Ishikawa (cell line): ENCODE measurements at regions not wholly inside any gene's neighbourhood (a gene's known extent, or its start where the extent isn't known, plus 50 kb on each side); places are given as distances from the start of the nearest gene placed in this dataset.

Experiments used
- CEBPB ChIP-seq: IDR thresholded peaks from 2 replicates; pipeline ENCODE4 v1.6.1; 2012
- CREB1 ChIP-seq: IDR thresholded peaks from 2 replicates; pipeline ENCODE4 v1.6.1; 2012; ENCODE audit warnings: low read depth
- EGR1 ChIP-seq: IDR thresholded peaks from 2 replicates; pipeline ENCODE4 v1.6.1; 2012
- EP300 ChIP-seq: IDR thresholded peaks from 2 replicates; pipeline ENCODE4 v1.6.1; 2012; ENCODE audit warnings: borderline replicate concordance
- FOXM1 ChIP-seq: IDR thresholded peaks from 2 replicates; pipeline ENCODE4 v1.6.1; 2012; ENCODE audit warnings: low read depth, borderline replicate concordance
- MAX ChIP-seq: IDR thresholded peaks from 2 replicates; pipeline ENCODE4 v1.6.1; 2012
- NFIC ChIP-seq: IDR thresholded peaks from 2 replicates; pipeline ENCODE4 v1.6.1; 2012
- RAD21 ChIP-seq: IDR thresholded peaks from 2 replicates; pipeline ENCODE4 v1.6.1; 2012; ENCODE audit warnings: low read depth
- REST ChIP-seq: IDR thresholded peaks from 2 replicates; pipeline ENCODE4 v1.6.1; 2012; ENCODE audit warnings: low read depth, mild to moderate bottlenecking
- TAF1 ChIP-seq: IDR thresholded peaks from 2 replicates; pipeline ENCODE4 v1.6.1; 2012; ENCODE audit warnings: low read depth, mild to moderate bottlenecking
- TCF12 ChIP-seq: IDR thresholded peaks from 2 replicates; pipeline ENCODE4 v1.6.1; 2012; ENCODE audit warnings: low read depth
- TEAD4 ChIP-seq: IDR thresholded peaks from 2 replicates; pipeline ENCODE4 v1.6.1; 2012
- USF1 ChIP-seq: IDR thresholded peaks from 2 replicates; pipeline ENCODE4 v1.6.1; 2012
- YY1 ChIP-seq: IDR thresholded peaks from 2 replicates; pipeline ENCODE4 v1.6.1; 2012; ENCODE audit warnings: low read depth
- ZBTB7A ChIP-seq: IDR thresholded peaks from 2 replicates; pipeline ENCODE4 v1.6.1; 2012; ENCODE audit warnings: low read depth

- TF ChIP-seq TCF12 (no peak), CEBPB (no peak), USF1 (no peak), ZBTB7A (no peak), REST (no peak), EGR1 (no peak)
These were observed 280.3 kb upstream of the PROK2 start for GRCh38 chr3:72065236-72065635.

DNA sequence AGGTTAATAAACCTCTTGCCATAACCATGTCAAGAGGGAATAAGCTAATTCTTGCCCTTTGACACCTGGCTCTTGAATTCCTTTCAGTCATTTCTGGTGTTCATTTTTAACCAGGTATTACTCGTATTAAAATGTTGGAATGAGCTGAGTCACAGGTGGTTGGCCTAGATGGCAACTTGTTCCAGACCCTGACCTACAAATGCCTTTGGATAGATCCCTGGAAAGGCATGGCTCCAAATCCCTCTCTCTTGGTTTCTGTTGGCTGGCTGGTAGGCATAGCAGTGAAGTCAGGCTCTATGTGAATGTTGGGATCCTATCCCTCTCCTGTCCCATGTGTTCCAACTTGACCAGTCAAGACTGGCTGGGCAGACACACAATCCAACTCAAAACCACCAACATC is 277.1 kb upstream of the PROK2 start:
- TF ChIP-seq REST (no peak), EP300 (no peak)

DNA sequence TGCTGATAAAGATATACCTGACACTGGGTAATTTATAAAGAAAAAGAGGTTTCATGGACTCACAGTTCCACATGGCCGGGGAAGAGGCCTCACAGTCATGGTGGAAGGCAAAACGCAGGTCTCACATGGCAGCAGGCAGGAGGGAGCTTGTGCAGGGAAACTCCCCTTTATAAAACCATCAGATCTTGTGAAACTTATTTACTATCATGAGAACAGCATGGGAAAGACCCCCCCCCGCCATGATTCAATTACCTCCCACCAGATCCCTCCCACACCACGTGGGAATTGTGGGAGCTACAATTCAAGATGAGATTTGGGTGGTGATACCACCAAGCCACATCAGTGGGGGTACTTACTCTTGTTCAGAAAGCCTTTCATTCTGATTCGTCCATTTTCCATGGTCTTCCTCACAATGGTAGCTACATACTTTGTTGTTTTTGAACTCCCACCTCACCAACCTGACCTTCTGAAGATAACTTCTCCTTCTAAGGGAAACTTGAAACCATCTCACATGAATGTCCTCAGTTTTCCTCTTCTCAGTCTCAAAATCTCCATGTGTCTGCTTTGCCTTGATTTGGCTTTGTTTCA is 275.6 kb upstream of the PROK2 start:
- no peak for TF ChIP-seq FOXM1
- TF ChIP-seq MAX, result no peak
- no peak for TF ChIP-seq EGR1
- TF ChIP-seq EP300, result no peak
- no peak for TF ChIP-seq RAD21
- TF ChIP-seq REST, result no peak
- no peak for TF ChIP-seq CEBPB
- TF ChIP-seq USF1, result no peak
- no peak for TF ChIP-seq TCF12
- TF ChIP-seq YY1, result no peak
- no peak for TF ChIP-seq CREB1

- no peak for TF ChIP-seq MAX
- TF ChIP-seq CEBPB, result no peak
- no peak for TF ChIP-seq TAF1
- no peak for TF ChIP-seq EGR1
- no peak for TF ChIP-seq TCF12
- no peak for TF ChIP-seq FOXM1
- TF ChIP-seq CREB1, result no peak
- TF ChIP-seq NFIC, result no peak
- TF ChIP-seq TEAD4, result no peak
- no peak for TF ChIP-seq RAD21
- no peak for TF ChIP-seq USF1
- TF ChIP-seq ZBTB7A, result no peak
- TF ChIP-seq EP300, result no peak
- TF ChIP-seq YY1, result no peak
- no peak for TF ChIP-seq REST
These were observed 273.6 kb upstream of the PROK2 start for GRCh38 chr3:72058493-72059081.
